ENCODE measurements at regions not wholly inside any gene's neighbourhood (a gene's known extent, or its start where the extent isn't known, plus 50 kb on each side); places are given as distances from the start of the nearest gene placed in this dataset.
A peak's percentile ranks its signal among the peaks of the same experiment; 100 is the strongest.
"Not testable (repeated sequence)": the region's sequence is repeated elsewhere in the genome, so short reads cannot be mapped to it uniquely, and the experiment has no call there.

DNA sequence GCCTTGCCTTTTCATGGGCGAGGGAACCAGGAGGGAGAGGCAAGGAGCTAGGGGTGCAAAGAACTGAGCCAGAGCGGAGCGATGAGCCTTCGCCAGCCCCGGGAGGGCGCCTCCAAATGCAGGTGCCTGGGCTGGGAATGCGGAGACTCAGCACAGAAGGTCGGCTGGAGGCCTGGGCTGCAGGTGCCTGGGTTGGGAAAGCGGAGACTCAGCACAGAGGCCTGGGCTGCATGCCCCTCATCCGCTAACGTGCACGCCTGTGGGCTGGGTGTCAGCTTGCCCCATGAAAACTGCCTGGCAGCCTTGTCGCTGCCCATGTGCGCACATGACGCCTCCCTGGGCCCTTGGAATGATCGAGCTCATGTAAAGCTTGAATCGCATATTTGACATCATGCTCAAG is 51.8 kb downstream of the POM121L12 start:
- Mint-ChIP-seq H3K4me3 (no peak overlapping the region), H3K4me1 (no peaks in the 10 kb centered on the region), H3K27ac (no peak overlapping the region), H3K9me3 (peaks cover 16% of the 10 kb centered on the region), H3K36me3 (no peaks in the 10 kb centered on the region), H3K27me3 (no peaks in the 10 kb centered on the region)
- CTCF ChIA-PET, result no interaction called here
- DNase-seq, result no peak

DNA sequence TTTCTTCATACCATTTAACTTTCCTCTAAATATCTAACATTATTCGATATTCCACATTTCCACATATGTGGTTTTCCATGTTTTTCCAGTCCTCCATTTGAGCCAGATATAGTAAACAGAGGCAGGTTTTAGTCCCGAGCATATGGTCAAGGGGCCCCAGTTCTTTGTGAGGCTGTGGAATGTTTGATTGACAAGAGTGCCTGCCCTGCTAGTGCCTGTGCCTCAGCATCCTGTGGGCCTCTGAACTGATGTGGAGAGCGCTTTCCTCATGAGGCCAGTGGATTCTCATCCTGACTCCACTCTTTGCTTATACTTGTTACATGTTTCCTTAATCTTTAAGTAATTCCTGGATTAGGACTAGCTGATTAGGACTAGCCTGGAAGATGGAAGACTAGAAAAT is 58.8 kb downstream of the POM121L12 start:
- DNase-seq, result no peak
- CTCF ChIA-PET, result no interaction called here
- H3K27me3 Mint-ChIP-seq, result no peaks in the 10 kb centered on the region
- H3K4me1 Mint-ChIP-seq, result no peaks in the 10 kb centered on the region
- no peaks in the 10 kb centered on the region for H3K36me3 Mint-ChIP-seq
- H3K9me3 Mint-ChIP-seq, result peaks cover 5% of the 10 kb centered on the region
- H3K4me3 Mint-ChIP-seq, result no peak overlapping the region
- H3K27ac Mint-ChIP-seq, result no peak overlapping the region

DNA sequence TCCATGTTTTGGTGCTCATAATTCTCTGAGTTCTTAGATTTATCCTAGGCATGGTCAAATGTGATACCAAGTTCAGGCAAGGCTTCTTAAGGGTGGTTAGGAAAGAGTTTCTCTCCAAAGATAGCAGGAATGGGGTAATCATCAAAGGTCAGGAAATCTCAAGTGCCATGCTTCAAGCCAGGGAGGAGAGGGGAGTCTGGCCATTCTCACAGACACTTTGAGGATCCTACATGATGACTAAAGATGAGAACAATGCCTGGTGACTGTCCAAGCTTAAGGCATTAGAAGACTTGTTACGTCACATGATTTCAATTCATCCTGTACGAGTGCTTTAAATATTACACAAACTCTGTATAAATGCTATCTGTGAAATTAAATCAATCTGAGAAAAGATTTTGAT is 59.4 kb downstream of the POM121L12 start:
- H3K36me3 Mint-ChIP-seq, result no peaks in the 10 kb centered on the region

DNA sequence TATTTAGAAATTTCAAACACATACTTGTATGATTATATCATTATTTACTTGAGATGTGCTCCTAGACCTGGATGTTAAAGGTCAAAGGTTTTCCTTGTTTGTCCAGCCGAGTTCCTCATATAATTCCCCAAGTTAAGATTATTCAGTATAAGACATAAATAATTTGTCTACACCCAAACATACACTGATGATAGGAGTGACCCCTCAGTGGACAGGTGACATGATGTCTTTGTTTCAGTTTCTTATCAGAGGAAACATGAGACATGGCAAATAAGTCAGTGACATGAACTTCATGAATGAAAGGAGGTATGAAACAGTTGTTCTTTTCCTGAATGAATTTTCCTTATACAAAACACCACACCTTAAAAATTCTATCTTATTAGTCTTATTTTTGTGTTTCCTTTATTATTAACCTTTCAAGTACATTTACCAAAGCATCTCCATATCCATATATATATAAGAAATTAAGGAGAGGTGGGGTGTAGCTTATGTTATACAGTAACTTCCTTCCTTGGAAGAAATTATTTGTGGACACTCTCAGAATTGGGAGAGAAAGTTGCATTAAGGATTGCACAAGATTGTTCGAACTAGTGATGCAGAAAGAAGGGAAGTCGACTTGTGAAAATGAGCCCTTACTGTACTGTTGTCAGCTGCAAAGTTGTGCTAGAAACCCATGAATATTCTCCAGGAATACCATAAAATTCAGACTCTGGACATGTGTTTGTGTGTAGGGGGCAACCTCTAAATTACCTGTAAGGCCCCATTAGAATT is 60.5 kb downstream of the POM121L12 start:
- H3K27me3 Mint-ChIP-seq, result no peaks in the 10 kb centered on the region
- no peaks in the 10 kb centered on the region for H3K4me1 Mint-ChIP-seq
- no peaks in the 10 kb centered on the region for H3K36me3 Mint-ChIP-seq
- H3K27ac Mint-ChIP-seq, result no peak overlapping the region
- DNase-seq, result no peak
- peaks cover 10% of the 10 kb centered on the region for H3K9me3 Mint-ChIP-seq
- CTCF ChIA-PET, result no interaction called here
- no peak overlapping the region for H3K4me3 Mint-ChIP-seq

More for the DNA sequence above, 59.4 kb downstream of the POM121L12 start:
- peaks cover 5% of the 10 kb centered on the region for H3K9me3 Mint-ChIP-seq
- no peak overlapping the region for H3K27ac Mint-ChIP-seq
- CTCF ChIA-PET, result no interaction called here
- H3K27me3 Mint-ChIP-seq, result no peaks in the 10 kb centered on the region
- H3K4me3 Mint-ChIP-seq, result no peak overlapping the region
- no peaks in the 10 kb centered on the region for H3K4me1 Mint-ChIP-seq
- DNase-seq, result no peak

DNA sequence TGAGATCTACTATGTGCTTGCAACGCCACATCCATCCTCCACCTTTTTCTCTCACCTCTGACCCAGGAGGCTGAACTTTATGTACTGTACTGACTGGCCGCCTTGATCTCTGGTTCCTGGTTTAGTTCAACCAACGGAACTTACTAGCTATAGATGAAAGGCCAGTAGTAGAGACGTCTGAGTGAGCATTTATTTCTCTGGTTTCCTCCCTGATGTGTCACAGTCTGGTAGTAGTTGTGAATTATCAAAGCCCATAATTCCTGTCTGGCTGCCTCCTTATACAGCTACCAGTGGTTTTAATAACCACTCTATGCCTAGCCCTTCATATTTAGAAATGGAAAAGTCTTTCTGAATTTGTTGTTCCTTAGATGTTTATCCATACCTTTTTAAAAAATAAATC is 64.7 kb downstream of the POM121L12 start:
- no peak for DNase-seq
- no peak overlapping the region for H3K4me3 Mint-ChIP-seq
- H3K27ac Mint-ChIP-seq, result peak overlapping the region; percentile 71
- CTCF ChIA-PET, result no interaction called here
- peaks cover 17% of the 10 kb centered on the region for H3K9me3 Mint-ChIP-seq
- H3K36me3 Mint-ChIP-seq, result no peaks in the 10 kb centered on the region
- H3K27me3 Mint-ChIP-seq, result no peaks in the 10 kb centered on the region
- no peaks in the 10 kb centered on the region for H3K4me1 Mint-ChIP-seq

DNA sequence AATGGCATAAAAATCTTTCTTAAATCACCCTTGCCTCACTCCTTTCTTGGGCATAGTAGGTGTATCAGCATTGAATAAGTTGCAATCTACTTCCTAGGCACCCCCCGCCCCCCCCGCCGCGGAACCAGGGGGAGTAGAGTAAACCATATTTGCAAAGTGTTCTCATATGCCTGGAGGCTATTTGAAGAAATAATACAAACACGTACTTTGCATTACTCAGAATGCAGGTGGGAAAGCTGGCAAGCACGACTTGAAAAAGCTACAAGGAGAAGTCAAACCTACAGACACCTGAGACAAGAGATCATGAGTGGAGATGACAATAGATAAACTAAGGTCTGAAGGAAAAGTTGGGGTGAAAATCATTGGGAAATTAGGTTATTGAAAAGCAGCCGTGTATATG is 65.6 kb downstream of the POM121L12 start:
- CTCF ChIA-PET, result no interaction called here
- H3K9me3 Mint-ChIP-seq, result peaks cover 17% of the 10 kb centered on the region
- H3K27ac Mint-ChIP-seq, result no peak overlapping the region
- H3K36me3 Mint-ChIP-seq, result no peaks in the 10 kb centered on the region
- no peaks in the 10 kb centered on the region for H3K4me1 Mint-ChIP-seq
- no peak for DNase-seq
- no peaks in the 10 kb centered on the region for H3K27me3 Mint-ChIP-seq
- H3K4me3 Mint-ChIP-seq, result no peak overlapping the region

DNA sequence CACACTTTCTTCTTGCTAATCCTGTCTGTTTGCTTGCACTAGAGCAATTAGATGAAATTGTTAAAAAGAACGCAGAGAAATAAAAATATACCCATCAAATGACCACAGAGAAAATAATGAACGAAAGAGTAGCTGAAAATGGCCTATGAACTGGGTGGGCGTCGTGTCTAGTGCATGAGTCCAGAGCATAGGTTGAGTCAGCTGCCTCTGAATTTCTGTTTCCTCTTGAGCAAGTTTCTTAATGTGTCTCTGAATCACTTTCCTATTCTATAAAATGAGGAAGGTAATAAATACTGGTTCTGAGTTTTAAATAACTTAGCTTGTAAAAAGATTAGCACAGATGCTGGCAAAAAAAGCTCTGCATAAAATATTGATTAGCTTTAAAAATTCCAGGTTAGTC is 75.0 kb downstream of the POM121L12 start:
- Mint-ChIP-seq H3K9me3 (peaks cover 8% of the 10 kb centered on the region), H3K27ac (no peak overlapping the region), H3K4me3 (no peak overlapping the region), H3K36me3 (no peaks in the 10 kb centered on the region), H3K4me1 (no peaks in the 10 kb centered on the region), H3K27me3 (no peaks in the 10 kb centered on the region)
- CTCF ChIA-PET, result no interaction called here
- no peak for DNase-seq

DNA sequence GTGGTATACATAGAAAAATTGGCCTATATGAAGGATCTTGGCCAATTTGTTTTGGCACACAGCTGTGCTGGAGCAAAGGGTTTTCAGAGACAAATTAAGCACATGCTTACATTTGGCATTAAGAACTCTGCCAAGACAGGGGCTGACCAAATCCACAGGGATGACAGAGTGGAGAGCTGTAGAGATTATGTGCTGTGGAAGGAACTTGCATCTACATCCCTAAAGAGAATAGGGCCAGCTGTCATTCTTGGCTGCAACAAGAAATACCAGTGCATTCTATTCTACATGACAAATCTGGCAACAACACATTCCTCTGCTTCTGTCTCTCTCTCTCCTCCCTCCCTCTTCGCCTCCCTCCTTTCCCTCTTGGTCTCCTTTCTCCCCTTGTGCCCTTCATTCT is 75.6 kb downstream of the POM121L12 start:
- CTCF ChIA-PET, result no interaction called here
- Mint-ChIP-seq H3K27ac (no peak overlapping the region), H3K27me3 (no peaks in the 10 kb centered on the region), H3K9me3 (peaks cover 8% of the 10 kb centered on the region), H3K36me3 (no peaks in the 10 kb centered on the region), H3K4me1 (no peaks in the 10 kb centered on the region), H3K4me3 (no peak overlapping the region)
- no peak for DNase-seq

DNA sequence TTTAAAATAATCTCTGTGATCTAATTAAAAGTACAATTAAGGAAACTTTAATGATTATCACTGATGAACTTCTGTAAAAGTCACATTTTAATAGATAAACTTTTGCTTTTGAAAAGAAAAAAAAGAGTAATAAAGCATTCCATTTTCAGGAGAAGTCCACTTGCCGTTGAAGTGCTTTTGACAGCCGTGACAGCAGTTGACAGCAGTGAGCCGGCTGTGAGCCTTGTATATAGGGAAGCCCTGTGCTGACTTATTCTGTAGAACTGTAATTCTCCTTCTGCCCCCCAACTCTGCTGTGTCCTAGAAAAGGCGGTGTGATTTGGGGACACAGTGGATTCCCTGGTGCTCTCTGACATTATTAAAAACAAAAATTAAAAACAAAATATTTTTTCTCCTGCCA is 78.0 kb downstream of the POM121L12 start:
- no peak for DNase-seq
- Mint-ChIP-seq H3K36me3 (no peaks in the 10 kb centered on the region), H3K27me3 (no peaks in the 10 kb centered on the region), H3K9me3 (peaks cover 14% of the 10 kb centered on the region), H3K27ac (no peak overlapping the region), H3K4me3 (no peak overlapping the region), H3K4me1 (no peaks in the 10 kb centered on the region)
- CTCF ChIA-PET, result no interaction called here

DNA sequence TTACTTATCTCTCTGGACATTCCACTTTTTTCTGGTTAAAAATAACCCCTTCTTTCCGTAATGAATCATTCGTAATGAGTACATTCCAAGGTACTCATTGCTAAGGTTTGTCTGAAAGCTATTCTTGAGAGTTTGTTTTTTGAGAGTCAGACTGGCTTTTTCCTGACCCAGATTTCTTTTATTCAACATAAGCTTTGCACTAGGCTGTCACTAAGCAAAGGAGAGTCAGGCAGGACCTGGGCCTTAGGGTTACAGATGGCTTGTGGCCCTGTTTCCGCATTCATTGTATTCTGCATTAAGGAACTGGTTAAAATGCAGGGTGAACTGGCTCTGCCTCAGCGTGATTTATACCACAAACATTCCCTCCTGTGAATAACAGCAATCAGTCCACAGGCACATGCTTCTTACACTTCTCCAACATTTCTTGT is 84.1 kb downstream of the POM121L12 start:
- Mint-ChIP-seq H3K27ac (no peak overlapping the region), H3K27me3 (no peaks in the 10 kb centered on the region), H3K36me3 (no peaks in the 10 kb centered on the region), H3K4me1 (no peaks in the 10 kb centered on the region), H3K4me3 (no peak overlapping the region), H3K9me3 (peaks cover 21% of the 10 kb centered on the region)
- CTCF ChIA-PET, result no interaction called here
- no peak for DNase-seq

DNA sequence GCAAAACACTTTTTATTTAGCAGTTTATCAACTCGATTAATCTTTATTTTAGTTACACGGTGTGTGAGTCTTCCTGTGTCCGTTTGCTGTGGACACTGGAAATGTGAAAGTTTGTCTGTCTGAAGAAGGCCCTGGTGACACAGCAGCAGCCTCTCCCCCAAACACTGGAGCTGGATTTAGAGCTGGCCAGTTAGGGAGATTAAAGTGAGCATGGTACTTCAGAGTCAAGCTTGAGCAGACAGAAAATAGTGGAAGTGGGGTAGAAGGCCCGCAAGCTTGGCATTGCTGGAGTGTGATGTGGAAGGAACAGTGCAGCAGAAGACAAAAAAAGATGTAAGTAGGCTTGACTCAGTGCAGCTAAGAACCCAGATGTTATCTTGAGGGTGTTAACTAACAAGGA is 85.9 kb downstream of the POM121L12 start:
- no peaks in the 10 kb centered on the region for H3K27me3 Mint-ChIP-seq

DNA sequence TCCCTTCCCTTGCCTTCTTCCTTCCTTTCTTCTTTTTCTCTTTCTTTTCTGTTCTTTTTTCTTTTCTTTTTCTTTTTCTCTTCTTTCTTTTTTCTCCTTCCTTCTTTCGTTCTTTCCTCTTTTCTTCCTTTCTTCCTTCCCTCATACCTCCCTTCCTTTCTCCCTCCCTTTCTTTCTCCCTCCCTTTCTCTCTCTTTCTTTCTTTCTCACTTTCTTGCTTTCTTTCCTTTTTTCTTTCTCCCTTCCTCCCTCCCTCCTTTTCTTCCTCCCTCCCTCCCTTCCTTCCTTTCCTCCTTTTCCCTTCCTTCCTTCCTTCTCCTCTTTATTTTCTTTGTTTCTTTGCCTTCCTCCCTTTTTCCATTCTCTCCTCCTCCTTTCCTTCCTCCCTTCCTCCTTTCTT is 96.3 kb downstream of the POM121L12 start:
- CTCF ChIA-PET, result no interaction called here
- no peak for DNase-seq
- Mint-ChIP-seq H3K27me3 (no peaks in the 10 kb centered on the region), H3K4me3 (no peak overlapping the region), H3K36me3 (no peaks in the 10 kb centered on the region), H3K4me1 (no peaks in the 10 kb centered on the region), H3K9me3 (peaks cover 19% of the 10 kb centered on the region), H3K27ac (no peak overlapping the region)

More for the DNA sequence above, 85.9 kb downstream of the POM121L12 start:
- no peak for DNase-seq
- Mint-ChIP-seq H3K4me3 (no peak overlapping the region), H3K9me3 (peaks cover 21% of the 10 kb centered on the region), H3K36me3 (no peaks in the 10 kb centered on the region), H3K27ac (no peak overlapping the region), H3K4me1 (no peaks in the 10 kb centered on the region)
- CTCF ChIA-PET, result no interaction called here

DNA sequence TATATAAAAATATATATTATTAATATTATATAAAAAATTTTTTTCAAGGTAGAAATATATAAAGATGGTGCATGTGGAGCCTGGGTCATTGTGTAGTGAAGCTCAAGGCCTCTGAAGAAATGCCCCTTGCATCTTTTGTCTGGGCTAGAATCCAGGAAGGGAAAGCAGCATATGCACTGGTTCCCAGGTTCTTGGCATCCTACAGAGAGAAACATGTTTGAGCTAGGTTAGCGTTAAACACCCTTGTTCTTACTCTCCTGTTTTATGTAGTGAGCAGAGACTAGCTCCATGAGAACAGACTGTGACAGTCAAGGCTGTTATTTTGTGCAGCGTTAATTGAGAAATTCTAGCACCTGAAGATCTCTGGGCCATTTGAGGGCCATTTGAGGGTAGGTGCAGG is 116.1 kb downstream of the POM121L12 start:
- no peak overlapping the region for H3K27ac Mint-ChIP-seq
- H3K27me3 Mint-ChIP-seq, result no peaks in the 10 kb centered on the region
- H3K9me3 Mint-ChIP-seq, result peaks cover 30% of the 10 kb centered on the region
- no peak for DNase-seq
- H3K36me3 Mint-ChIP-seq, result no peaks in the 10 kb centered on the region
- CTCF ChIA-PET, result no interaction called here
- H3K4me3 Mint-ChIP-seq, result no peak overlapping the region
- no peaks in the 10 kb centered on the region for H3K4me1 Mint-ChIP-seq

DNA sequence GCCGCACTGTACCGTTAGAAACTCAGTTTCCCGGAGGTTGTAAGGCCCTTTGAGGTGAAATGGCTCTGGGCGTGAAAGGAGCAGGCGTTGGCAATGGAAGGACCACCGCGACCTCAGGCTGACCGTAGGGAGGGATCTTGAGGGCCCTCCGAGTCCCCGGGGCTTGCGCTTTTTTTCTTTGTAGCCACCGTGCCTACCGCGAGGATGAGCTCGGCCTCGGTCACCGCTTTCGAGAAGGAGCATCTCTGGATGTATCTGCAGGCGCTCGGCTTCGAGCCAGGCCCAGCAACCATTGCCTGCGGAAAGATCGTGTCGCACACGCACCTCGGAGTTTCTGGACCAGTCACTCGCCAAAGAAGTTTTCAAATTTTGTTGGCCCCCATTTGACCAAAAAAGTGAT is 151.8 kb downstream of the POM121L12 start:
- H3K4me1 Mint-ChIP-seq, H3K27me3 Mint-ChIP-seq, H3K27ac Mint-ChIP-seq, CTCF ChIA-PET, DNase-seq, H3K4me3 Mint-ChIP-seq, H3K36me3 Mint-ChIP-seq: not testable (repeated sequence)
- H3K9me3 Mint-ChIP-seq, result peaks cover 13% of the 10 kb centered on the region

DNA sequence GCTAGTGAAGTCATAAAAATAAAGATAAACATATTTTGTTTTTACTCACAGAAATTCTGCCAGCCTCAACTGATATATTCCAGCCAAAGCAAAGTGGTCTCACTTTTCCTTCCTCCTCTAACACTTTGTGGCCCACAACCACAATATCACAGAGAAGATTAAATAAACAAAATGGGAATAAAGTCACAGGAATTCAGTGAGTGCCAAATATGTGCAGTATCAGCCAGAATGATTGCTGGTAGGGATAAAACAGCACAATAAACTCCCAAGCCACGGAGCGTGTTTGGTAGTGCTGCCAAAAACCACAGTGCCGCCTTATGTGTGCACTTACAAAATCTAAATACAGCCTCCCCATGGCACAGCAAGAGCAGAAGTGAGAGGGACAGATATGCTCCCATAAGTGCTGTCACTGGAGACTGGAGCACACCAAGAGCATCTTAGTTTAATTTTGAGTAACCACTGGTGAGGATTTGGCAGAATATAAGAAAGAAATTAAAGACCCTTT is 155.8 kb downstream of the POM121L12 start:
- Mint-ChIP-seq H3K4me1 (no peaks in the 10 kb centered on the region), H3K9me3 (peaks cover 14% of the 10 kb centered on the region), H3K27ac (no peak overlapping the region), H3K36me3 (no peaks in the 10 kb centered on the region), H3K4me3 (no peak overlapping the region), H3K27me3 (no peaks in the 10 kb centered on the region)
- CTCF ChIA-PET, result no interaction called here
- DNase-seq, result no peak
